ENCODE measurements at regions not wholly inside any gene's neighbourhood (a gene's known extent, or its start where the extent isn't known, plus 50 kb on each side); places are given as distances from the start of the nearest gene placed in this dataset.

- TF ChIP-seq CTCF (IDR thresholded peaks at IDR 0.05): no peak
Observed at GRCh38 chr17:15092762-15093161, 172.4 kb downstream of the PMP22 start.

GRCh38 chr17:15092261-15092660 is 172.9 kb downstream of the PMP22 start:
- TF ChIP-seq CTCF (IDR thresholded peaks at IDR 0.05): no peak
- Mint-ChIP-seq H3K9me3 (peaks cover 4% of the 10 kb centered on the region), H3K4me1 (peaks cover 4% of the 10 kb centered on the region), H3K4me3 (no peak overlapping the region), H3K27ac (no peak overlapping the region), H3K36me3 (ENCODE audit: low read depth) (no peaks in the 10 kb centered on the region), H3K27me3 (ENCODE audit: low read depth, poor library complexity) (no peaks in the 10 kb centered on the region)
- no peak for DNase-seq

More at GRCh38 chr17:15092762-15093161, 172.4 kb downstream of the PMP22 start:
- Mint-ChIP-seq H3K4me3 (no peak overlapping the region), H3K4me1 (no peaks in the 10 kb centered on the region), H3K9me3 (peaks cover 4% of the 10 kb centered on the region), H3K27ac (no peak overlapping the region), H3K27me3 (ENCODE audit: low read depth, poor library complexity) (no peaks in the 10 kb centered on the region), H3K36me3 (ENCODE audit: low read depth) (no peaks in the 10 kb centered on the region)
- no peak for DNase-seq

- no peaks in the 10 kb centered on the region for H3K36me3 Mint-ChIP-seq (ENCODE audit: low read depth)
- H3K27me3 Mint-ChIP-seq (ENCODE audit: low read depth, poor library complexity): no peaks in the 10 kb centered on the region
- DNase-seq: no peak
- H3K4me1 Mint-ChIP-seq: peaks cover 6% of the 10 kb centered on the region
- TF ChIP-seq CTCF (IDR thresholded peaks at IDR 0.05): no peak
- H3K9me3 Mint-ChIP-seq: peaks cover 4% of the 10 kb centered on the region
- no peak overlapping the region for H3K4me3 Mint-ChIP-seq
- H3K27ac Mint-ChIP-seq: no peak overlapping the region
Observed at GRCh38 chr17:15091825-15092224, 173.3 kb downstream of the PMP22 start.

- Mint-ChIP-seq H3K4me3 (no peak overlapping the region), H3K9me3 (peaks cover 4% of the 10 kb centered on the region), H3K27ac (no peak overlapping the region), H3K27me3 (ENCODE audit: low read depth, poor library complexity) (no peaks in the 10 kb centered on the region), H3K4me1 (peaks cover 13% of the 10 kb centered on the region), H3K36me3 (ENCODE audit: low read depth) (no peaks in the 10 kb centered on the region)
- no peak for DNase-seq
- no peak for TF ChIP-seq CTCF (IDR thresholded peaks at IDR 0.05)
Observed at GRCh38 chr17:15090533-15090932, 174.6 kb downstream of the PMP22 start.

GRCh38 chr17:15087946-15088345 is 177.2 kb downstream of the PMP22 start:
- H3K27ac Mint-ChIP-seq: no peak overlapping the region
- H3K27me3 Mint-ChIP-seq (ENCODE audit: low read depth, poor library complexity): no peaks in the 10 kb centered on the region
- no peaks in the 10 kb centered on the region for H3K9me3 Mint-ChIP-seq
- no peak for DNase-seq
- H3K36me3 Mint-ChIP-seq (ENCODE audit: low read depth): no peaks in the 10 kb centered on the region
- no peak overlapping the region for H3K4me3 Mint-ChIP-seq
- no peak for TF ChIP-seq CTCF (IDR thresholded peaks at IDR 0.05)
- peaks cover 26% of the 10 kb centered on the region for H3K4me1 Mint-ChIP-seq

GRCh38 chr17:15086776-15087295 is 178.3 kb downstream of the PMP22 start:
- Mint-ChIP-seq H3K36me3 (ENCODE audit: low read depth) (no peaks in the 10 kb centered on the region), H3K4me1 (peaks cover 27% of the 10 kb centered on the region), H3K27me3 (ENCODE audit: low read depth, poor library complexity) (no peaks in the 10 kb centered on the region), H3K4me3 (no peak overlapping the region), H3K27ac (no peak overlapping the region), H3K9me3 (no peaks in the 10 kb centered on the region)
- no peak for TF ChIP-seq CTCF (IDR thresholded peaks at IDR 0.05)
- DNase-seq: no peak

Measured in nephron progenitor cell (in vitro differentiated cells).